IgD-negative memory B cell (primary cell): ENCODE measurements at regions not wholly inside any gene's neighbourhood (a gene's known extent, or its start where the extent isn't known, plus 50 kb on each side); places are given as distances from the start of the nearest gene placed in this dataset.
"Not testable (repeated sequence)": the region's sequence is repeated elsewhere in the genome, so short reads cannot be mapped to it uniquely, and the experiment has no call there.

Source experiments
- H3K27ac Mint-ChIP-seq, 3 donors: one replicate each; pipeline ENCODE4 v1.8.0; 2020 to 2022; ENCODE audit warnings: mild to moderate bottlenecking in 3 of 3, mixed read lengths in 3 of 3, moderate library complexity in 1 of 3
- H3K27me3 Mint-ChIP-seq: one replicate; pipeline ENCODE4 v1.8.0; 2021; ENCODE audit warnings: mixed read lengths
- H3K36me3 Mint-ChIP-seq: one replicate; pipeline ENCODE4 v1.8.0; 2020; ENCODE audit warnings: mild to moderate bottlenecking, mixed read lengths
- H3K4me1 Mint-ChIP-seq, 3 donors: one replicate each; pipeline ENCODE4 v1.8.0; 2020 to 2022; ENCODE audit warnings: mixed read lengths in 3 of 3, mild to moderate bottlenecking in 1 of 3
- H3K4me3 Mint-ChIP-seq, 4 donors: one replicate each; pipeline ENCODE4 v1.8.0; 2020 to 2022; ENCODE audit warnings: mild to moderate bottlenecking in 4 of 4, mixed read lengths in 4 of 4, moderate library complexity in 3 of 4
- H3K9me3 Mint-ChIP-seq, 3 donors: one replicate each; pipeline ENCODE4 v1.8.0; 2020 to 2021; ENCODE audit warnings: mixed read lengths in 3 of 3, mild to moderate bottlenecking in 1 of 3

GRCh38 chr13:112160558-112160957 lies 93.6 kb downstream of the SOX1 start:
- Mint-ChIP-seq H3K4me3 (no peak overlapping the region), H3K27ac (no peak overlapping the region), H3K9me3 (peaks cover 2 to 16% (median 7%) of the 10 kb centered on the region in 3 donors), H3K4me1 (peaks cover 0 to 2% (median 0%) of the 10 kb centered on the region in 3 donors), H3K27me3 (peaks cover 2% of the 10 kb centered on the region), H3K36me3 (no peaks in the 10 kb centered on the region)

GRCh38 chr13:112161521-112162301 lies 94.8 kb downstream of the SOX1 start:
- Mint-ChIP-seq H3K9me3 (peaks cover 2 to 12% (median 7%) of the 10 kb centered on the region in 3 donors), H3K36me3 (no peaks in the 10 kb centered on the region), H3K4me3 (no peak overlapping the region), H3K4me1 (peaks cover 0 to 2% (median 0%) of the 10 kb centered on the region in 3 donors), H3K27me3 (peaks cover 2% of the 10 kb centered on the region), H3K27ac (no peak overlapping the region)

GRCh38 chr13:112163691-112164660 lies 97.0 kb downstream of the SOX1 start:
- not testable (repeated sequence) for H3K4me1 Mint-ChIP-seq, H3K4me3 Mint-ChIP-seq, H3K27me3 Mint-ChIP-seq, H3K27ac Mint-ChIP-seq, H3K9me3 Mint-ChIP-seq, H3K36me3 Mint-ChIP-seq

DNA sequence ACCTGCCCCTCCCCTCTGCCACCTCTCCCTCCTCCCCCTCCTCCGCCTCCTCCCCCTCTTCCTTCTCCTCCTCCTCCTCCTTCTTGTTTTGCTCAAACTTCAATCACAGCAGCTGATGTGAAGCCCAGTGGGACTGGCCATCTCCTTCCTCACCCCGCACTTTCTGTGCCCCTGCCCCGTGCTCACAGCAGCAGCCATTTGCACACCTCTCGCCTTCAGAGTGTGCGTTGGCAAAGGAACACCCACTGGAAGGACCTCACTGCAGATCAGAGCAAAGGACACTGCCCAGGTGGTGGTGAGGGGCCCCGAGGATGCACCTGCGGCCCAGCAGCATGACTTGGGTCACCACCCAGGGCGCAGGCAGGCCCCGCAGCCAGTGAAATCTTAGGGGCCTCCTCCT lies 98.8 kb downstream of the SOX1 start:
- Mint-ChIP-seq H3K36me3 (no peaks in the 10 kb centered on the region), H3K27ac (no peak overlapping the region), H3K9me3 (no peaks in the 10 kb centered on the region), H3K27me3 (no peaks in the 10 kb centered on the region), H3K4me1 (peaks cover 0 to 2% (median 0%) of the 10 kb centered on the region in 3 donors), H3K4me3 (no peak overlapping the region)

- H3K36me3 Mint-ChIP-seq, result no peaks in the 10 kb centered on the region
- no peak overlapping the region for H3K27ac Mint-ChIP-seq
- H3K4me3 Mint-ChIP-seq, result no peak overlapping the region
- H3K9me3 Mint-ChIP-seq, result peaks cover 0 to 1% (median under 1%) of the 10 kb centered on the region in 3 donors
- peaks cover 3% of the 10 kb centered on the region for H3K27me3 Mint-ChIP-seq
- H3K4me1 Mint-ChIP-seq, result no peaks in the 10 kb centered on the region
Measured at GRCh38 chr13:112168761-112169160, 101.8 kb downstream of the SOX1 start.

DNA sequence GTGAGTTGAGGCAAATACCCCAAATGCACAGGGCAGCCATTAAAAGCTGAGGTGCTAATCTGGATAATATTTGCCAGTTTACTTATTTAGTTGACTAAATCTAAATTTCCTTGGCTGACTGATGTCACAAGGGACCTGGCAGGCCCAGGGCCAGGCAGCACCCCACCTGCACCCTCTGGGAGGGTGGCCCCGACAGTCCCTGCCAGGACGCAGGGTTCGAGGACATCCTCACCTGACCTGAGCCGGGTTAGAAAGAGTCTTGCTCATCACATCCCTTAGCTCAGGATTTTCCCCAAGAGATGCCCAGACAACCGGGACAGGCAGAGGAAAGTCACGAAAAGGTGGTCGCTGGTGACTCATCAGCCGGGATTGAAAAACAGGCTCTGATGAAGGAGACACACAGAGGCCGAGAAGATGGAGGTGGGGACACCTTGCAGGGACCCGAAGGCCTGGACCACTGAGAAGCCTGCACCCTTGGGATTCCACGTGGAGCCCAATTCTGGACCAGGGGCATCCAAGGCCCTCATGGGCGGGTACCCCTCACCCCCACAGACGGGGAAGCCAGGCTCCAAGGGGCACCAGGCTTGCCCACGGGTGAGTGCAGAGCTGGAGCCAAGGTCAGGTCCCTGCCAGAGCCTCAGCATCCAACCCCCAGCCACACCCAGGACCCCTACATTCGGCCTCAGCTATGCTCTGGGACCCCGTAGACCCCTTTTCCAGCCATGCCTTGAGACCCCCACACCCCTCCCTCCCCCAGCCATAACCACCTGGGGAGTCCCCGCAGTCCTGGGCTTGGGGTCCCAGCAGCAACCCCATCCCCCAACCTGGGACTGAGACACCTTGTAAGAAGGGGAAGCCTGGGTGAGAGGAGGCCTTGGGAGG lies 103.2 kb downstream of the SOX1 start:
- Mint-ChIP-seq H3K4me1 (no peaks in the 10 kb centered on the region), H3K27ac (no peak overlapping the region), H3K9me3 (peaks cover 4 to 9% (median 6%) of the 10 kb centered on the region in 3 donors), H3K27me3 (peaks cover 6% of the 10 kb centered on the region), H3K4me3 (peak overlapping the region in 1 of 4 donors; percentile 54), H3K36me3 (no peaks in the 10 kb centered on the region)

- H3K4me3 Mint-ChIP-seq, result peak overlapping the region in 1 of 4 donors; percentile 52
- peaks cover 6% of the 10 kb centered on the region for H3K27me3 Mint-ChIP-seq
- peaks cover 4 to 9% (median 9%) of the 10 kb centered on the region in 3 donors for H3K9me3 Mint-ChIP-seq
- no peaks in the 10 kb centered on the region for H3K4me1 Mint-ChIP-seq
- no peak overlapping the region for H3K27ac Mint-ChIP-seq
- H3K36me3 Mint-ChIP-seq, result no peaks in the 10 kb centered on the region
Measured at GRCh38 chr13:112170823-112171569, 104.0 kb downstream of the SOX1 start.

GRCh38 chr13:112171570-112171965 lies 104.6 kb downstream of the SOX1 start:
- Mint-ChIP-seq H3K27me3 (peaks cover 6% of the 10 kb centered on the region), H3K9me3 (peaks cover 4 to 9% (median 9%) of the 10 kb centered on the region in 3 donors), H3K27ac (no peak overlapping the region), H3K4me3 (peak overlapping the region in 1 of 4 donors; percentile 52), H3K36me3 (no peaks in the 10 kb centered on the region), H3K4me1 (no peaks in the 10 kb centered on the region)

- Mint-ChIP-seq H3K4me1 (no peaks in the 10 kb centered on the region), H3K36me3 (no peaks in the 10 kb centered on the region), H3K9me3 (peaks cover 4 to 9% (median 9%) of the 10 kb centered on the region in 3 donors), H3K27ac (no peak overlapping the region), H3K27me3 (peaks cover 6% of the 10 kb centered on the region), H3K4me3 (no peak overlapping the region)
Measured at GRCh38 chr13:112172017-112172416, 105.1 kb downstream of the SOX1 start.

DNA sequence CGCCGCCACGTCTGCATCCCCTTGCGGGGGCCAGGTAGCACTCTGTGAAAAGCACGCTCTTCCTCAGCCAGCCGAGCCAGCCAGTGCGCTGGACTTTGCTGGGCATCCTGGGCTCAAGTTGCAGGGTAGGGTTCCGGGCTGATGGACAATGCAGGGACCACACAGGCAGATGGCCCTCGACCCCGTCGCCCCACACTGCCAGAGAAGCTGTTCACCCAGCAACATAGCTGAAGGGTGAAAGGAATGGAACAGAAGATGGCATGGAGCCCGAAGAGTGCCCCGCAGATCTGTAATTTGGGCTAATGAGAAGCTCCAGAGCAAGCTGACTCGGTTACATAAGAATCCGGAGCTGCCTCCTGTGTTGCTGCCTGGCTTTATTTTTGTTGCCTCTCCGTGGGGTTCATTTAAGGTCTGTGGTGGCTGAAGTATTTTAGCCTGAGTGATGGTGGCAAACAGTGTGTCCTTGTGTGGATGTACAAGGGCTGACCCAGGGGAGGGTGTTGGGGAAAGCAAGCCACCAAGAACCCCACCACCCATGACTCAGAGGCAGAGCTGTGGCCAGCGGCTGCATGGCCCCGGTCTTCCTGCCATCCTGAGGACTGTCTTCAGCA lies 105.8 kb downstream of the SOX1 start:
- H3K4me1 Mint-ChIP-seq, result no peaks in the 10 kb centered on the region
- no peak overlapping the region for H3K4me3 Mint-ChIP-seq
- no peak overlapping the region for H3K27ac Mint-ChIP-seq
- H3K36me3 Mint-ChIP-seq, result no peaks in the 10 kb centered on the region
- H3K27me3 Mint-ChIP-seq, result peaks cover 6% of the 10 kb centered on the region
- peaks cover 4 to 9% (median 9%) of the 10 kb centered on the region in 3 donors for H3K9me3 Mint-ChIP-seq

- H3K4me3 Mint-ChIP-seq, result no peak overlapping the region
- H3K27ac Mint-ChIP-seq, result no peak overlapping the region
- peaks cover 4 to 9% (median 9%) of the 10 kb centered on the region in 3 donors for H3K9me3 Mint-ChIP-seq
- H3K27me3 Mint-ChIP-seq, result peaks cover 6% of the 10 kb centered on the region
- no peaks in the 10 kb centered on the region for H3K4me1 Mint-ChIP-seq
- no peaks in the 10 kb centered on the region for H3K36me3 Mint-ChIP-seq
Measured at GRCh38 chr13:112174476-112175110, 107.6 kb downstream of the SOX1 start.

- Mint-ChIP-seq H3K36me3 (no peaks in the 10 kb centered on the region), H3K4me1 (no peaks in the 10 kb centered on the region), H3K27me3 (peaks cover 6% of the 10 kb centered on the region), H3K4me3 (no peak overlapping the region), H3K9me3 (peaks cover 4 to 9% (median 9%) of the 10 kb centered on the region in 3 donors), H3K27ac (no peak overlapping the region)
Measured at GRCh38 chr13:112175162-112176075, 108.5 kb downstream of the SOX1 start.
